K562 (cell line): ENCODE measurements at regions not wholly inside any gene's neighbourhood (a gene's known extent, or its start where the extent isn't known, plus 50 kb on each side); places are given as distances from the start of the nearest gene placed in this dataset.
"Not testable (repeated sequence)": the region's sequence is repeated elsewhere in the genome, so short reads cannot be mapped to it uniquely, and the experiment has no call there.

Experiments used
- ATAC-seq: fragments of 200-7000 bp; cut with Tn5 transposase; 3 replicates; pipeline ENCODE4 v1.9.1; 2020; ENCODE audit warnings: moderate library complexity
- BruUV-seq: library from RNA; stranded (reverse); fragments of 400-500 nt; replicated peaks from 2 replicates; lab custom pipeline; 2021; lab: Mats Ljungman, UMichigan
- CTCF ChIA-PET: fragments of 300-600 bp; formaldehyde crosslinking; extraction: SDS; loops from one replicate; lab custom pipeline; 2021; ENCODE audit warnings: low intra/inter-chr PET ratio; lab: Yijun Ruan, JAX
- POLR2A ChIA-PET: fragments of 300-600, 350-650 bp; sonication (Branson Sonifier 250); formaldehyde crosslinking; extraction: SDS; loops from one replicate; lab custom pipeline; 2021; ENCODE audit warnings: antibody characterized with exemption, inconsistent platforms; lab: Yijun Ruan, JAX
- DNase-seq, 4 experiments: peaks; one replicate each; pipeline versions ENCODE4 v3.0.0 to v3.0.0-alpha.2; 2011 to 2018; ENCODE audit warnings: low spot score in 3 of 4, mixed read lengths in 3 of 4; ENCODE audit errors: extremely low read depth in 1 of 4
- FAIRE-seq: peaks from 2 replicates; lab custom pipeline; 2011; peaks lifted over from hg19 to GRCh38; lab: Jason Lieb, UNC
- H2AFZ ChIP-seq: 2 replicates; pipeline ENCODE4 v1.6.0; 2011; ENCODE audit warnings: low read depth, low read length, control low read depth, inconsistent platforms
- H3K27ac ChIP-seq: fragments of 200-600 bp; 3 replicates; pipeline ENCODE4 v1.8.0; 2011; ENCODE audit warnings: low read depth, mild to moderate bottlenecking, control low read depth, inconsistent platforms, low read length, moderate library complexity, mixed read lengths; ENCODE audit errors: extremely low read depth
- H3K27me3 ChIP-seq, 2 experiments: fragments of 300-600 bp in 1 of 2; 2 replicates in 1 of 2; 3 replicates in 1 of 2; pipeline versions ENCODE4 v1.6.0 to v1.8.0; 2011; ENCODE audit warnings: inconsistent platforms in 2 of 2, low read length in 2 of 2, mild to moderate bottlenecking in 1 of 2, mixed read lengths in 1 of 2, moderate library complexity in 1 of 2; ENCODE audit not compliant: control insufficient read depth in 2 of 2, insufficient read depth in 2 of 2
- H3K36me3 ChIP-seq: fragments of 300-600 bp; 3 replicates; pipeline ENCODE4 v1.8.0; 2011; ENCODE audit warnings: mild to moderate bottlenecking, low read length, inconsistent platforms; ENCODE audit not compliant: control insufficient read depth, insufficient read depth
- H3K4me1 ChIP-seq, 2 experiments: fragments of 200-600 bp in 1 of 2; replicated peaks in 1 of 2; 2 replicates in 1 of 2; 3 replicates in 1 of 2; pipeline versions ENCODE4 v1.5.1 to v1.8.0; 2011; ENCODE audit warnings: inconsistent platforms in 2 of 2, low read length in 2 of 2, mild to moderate bottlenecking in 1 of 2, mixed read lengths in 1 of 2, moderate library complexity in 1 of 2; ENCODE audit not compliant: control insufficient read depth in 2 of 2, insufficient read depth in 2 of 2
- H3K4me2 ChIP-seq: 2 replicates; pipeline ENCODE4 v1.6.1; 2011; ENCODE audit warnings: low read length, control low read depth, inconsistent platforms, mixed read lengths; ENCODE audit not compliant: insufficient read depth
- H3K4me3 ChIP-seq: fragments of 200-600 bp; sonication (generic), shearing (Covaris generic); 2 replicates; pipeline ENCODE4 v1.5.1; 2016; ENCODE audit warnings: control low read depth, inconsistent platforms
- H3K79me2 ChIP-seq: fragments of 200-600 bp; 3 replicates; pipeline ENCODE4 v1.8.0; 2011; ENCODE audit warnings: low read length, inconsistent platforms; ENCODE audit not compliant: control insufficient read depth, insufficient read depth
- H3K9ac ChIP-seq, 2 experiments: 2 replicates each; pipeline versions ENCODE4 v1.6.0 to v1.6.1; 2011; ENCODE audit warnings: low read depth in 2 of 2, low read length in 2 of 2, control low read depth in 1 of 2, inconsistent platforms in 1 of 2, mild to moderate bottlenecking in 1 of 2, mixed read lengths in 1 of 2; ENCODE audit not compliant: insufficient read depth in 1 of 2
- H3K9me1 ChIP-seq: one replicate; pipeline ENCODE4 v1.6.0; 2011; ENCODE audit warnings: inconsistent platforms, mild to moderate bottlenecking, low read length, moderate library complexity; ENCODE audit not compliant: control insufficient read depth, insufficient read depth
- H3K9me3 ChIP-seq: replicated peaks from 2 replicates; pipeline ENCODE4 v1.5.1; 2011; ENCODE audit warnings: low read depth, low read length, inconsistent platforms; ENCODE audit not compliant: control insufficient read depth, insufficient read depth
- H4K20me1 ChIP-seq: replicated peaks from 2 replicates; pipeline ENCODE4 v1.6.1; 2011; ENCODE audit warnings: low read length, inconsistent platforms, mixed read lengths; ENCODE audit not compliant: control insufficient read depth, insufficient read depth
- WGBS: fragments of 100-300 bp; shearing (Covaris generic); methylation state at CpG from one replicate; pipeline ENCODE4 v1.1.6; 2016; ENCODE audit warnings: low coverage, mixed read lengths; ENCODE audit not compliant: insufficient coverage; ENCODE audit errors: missing lambda C conversion rate; 5-methylcytosine and 5-hydroxymethylcytosine counted together
- in situ Hi-C: fragments of 300-500 bp; cut with MboI; formaldehyde crosslinking; loops from 4 replicates; pipeline ENCODE4 v1.15.0; 2018; ENCODE audit warnings: inconsistent platforms, mixed read lengths
- intact Hi-C: fragments of 100-400 bp; cut with micrococcal nuclease; formaldehyde crosslinking; loops from 2 replicates; pipeline ENCODE4 v1.14.2; 2022
- TF ChIP-seq, protein P1 (sequence below), 3 experiments: IDR thresholded peaks in 2 of 3; conservative IDR thresholded peaks in 1 of 3; 2 replicates each; pipeline ENCODE4 v1.5.1; 2011 to 2012; ENCODE audit warnings: low read length in 3 of 3, mild to moderate bottlenecking in 3 of 3, control low read depth in 2 of 3, improper control_type of control experiment in 1 of 3, inconsistent platforms in 1 of 3, low read depth in 1 of 3, mixed read lengths in 1 of 3, moderate library complexity in 1 of 3; ENCODE audit not compliant: insufficient read depth in 2 of 3

- H4K20me1 ChIP-seq, H3K4me2 ChIP-seq, H3K9ac ChIP-seq, H3K27me3 ChIP-seq, H3K36me3 ChIP-seq, intact Hi-C loops, H3K9me1 ChIP-seq, BruUV-seq, H3K9me3 ChIP-seq, H3K79me2 ChIP-seq, POLR2A ChIA-PET, H3K4me3 ChIP-seq, H3K4me1 ChIP-seq, H3K27ac ChIP-seq, CTCF ChIA-PET, H2AFZ ChIP-seq: not testable (repeated sequence)
- TF ChIP-seq, protein P1, sequence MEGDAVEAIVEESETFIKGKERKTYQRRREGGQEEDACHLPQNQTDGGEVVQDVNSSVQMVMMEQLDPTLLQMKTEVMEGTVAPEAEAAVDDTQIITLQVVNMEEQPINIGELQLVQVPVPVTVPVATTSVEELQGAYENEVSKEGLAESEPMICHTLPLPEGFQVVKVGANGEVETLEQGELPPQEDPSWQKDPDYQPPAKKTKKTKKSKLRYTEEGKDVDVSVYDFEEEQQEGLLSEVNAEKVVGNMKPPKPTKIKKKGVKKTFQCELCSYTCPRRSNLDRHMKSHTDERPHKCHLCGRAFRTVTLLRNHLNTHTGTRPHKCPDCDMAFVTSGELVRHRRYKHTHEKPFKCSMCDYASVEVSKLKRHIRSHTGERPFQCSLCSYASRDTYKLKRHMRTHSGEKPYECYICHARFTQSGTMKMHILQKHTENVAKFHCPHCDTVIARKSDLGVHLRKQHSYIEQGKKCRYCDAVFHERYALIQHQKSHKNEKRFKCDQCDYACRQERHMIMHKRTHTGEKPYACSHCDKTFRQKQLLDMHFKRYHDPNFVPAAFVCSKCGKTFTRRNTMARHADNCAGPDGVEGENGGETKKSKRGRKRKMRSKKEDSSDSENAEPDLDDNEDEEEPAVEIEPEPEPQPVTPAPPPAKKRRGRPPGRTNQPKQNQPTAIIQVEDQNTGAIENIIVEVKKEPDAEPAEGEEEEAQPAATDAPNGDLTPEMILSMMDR (IDR thresholded peaks at IDR 0.05 in 2 of 3, conservative IDR thresholded peaks at IDR 0.05 in 1 of 3; ENCODE audit: insufficient read depth in 2 of 3, low read depth in 1 of 3, low read length in 3 of 3), result peak; percentile 25 to 33 (median 26); a peak in 3 of 6 replicates
- 0% methylated on average over 1 of the region's 1 CpG for WGBS
- FAIRE-seq (peak; percentile 51), DNase-seq (peak in 2 of 4 experiments; percentile 1 to 13), ATAC-seq (peak; percentile 81)
- in situ Hi-C loops, result loop anchor here (10.0 kb wide), 1 partner anchor 972 kb away; no protein-coding TSS in a partner anchor
These were observed 421.0 kb downstream of the RPIA start for GRCh38 chr2:89112434-89112833.

GRCh38 chr2:89113286-89113685 lies 421.8 kb downstream of the RPIA start:
- in situ Hi-C loops, result loop anchor here (10.0 kb wide), 1 partner anchor 972 kb away; no protein-coding TSS in a partner anchor
- H3K9me3 ChIP-seq, CTCF ChIA-PET, H3K9me1 ChIP-seq, H3K4me2 ChIP-seq, H2AFZ ChIP-seq, H3K4me3 ChIP-seq, H4K20me1 ChIP-seq, ATAC-seq, intact Hi-C loops, H3K4me1 ChIP-seq, BruUV-seq, H3K79me2 ChIP-seq, H3K9ac ChIP-seq, H3K36me3 ChIP-seq, FAIRE-seq, POLR2A ChIA-PET, H3K27ac ChIP-seq, H3K27me3 ChIP-seq, DNase-seq: not testable (repeated sequence)

- CTCF ChIA-PET, H3K9ac ChIP-seq, H4K20me1 ChIP-seq, H3K36me3 ChIP-seq, H3K4me2 ChIP-seq, ATAC-seq, H3K79me2 ChIP-seq, intact Hi-C loops, POLR2A ChIA-PET, H3K27me3 ChIP-seq, H3K4me1 ChIP-seq, H3K9me3 ChIP-seq, FAIRE-seq, DNase-seq, H2AFZ ChIP-seq, BruUV-seq, H3K4me3 ChIP-seq, H3K27ac ChIP-seq, H3K9me1 ChIP-seq: not testable (repeated sequence)
- in situ Hi-C loops, result loop anchor here (25.0 kb wide), 1 partner anchor 242 kb away; no protein-coding TSS in a partner anchor
These were observed 438.0 kb downstream of the RPIA start for GRCh38 chr2:89129440-89129839.
